ENCODE measurements at regions not wholly inside any gene's neighbourhood (a gene's known extent, or its start where the extent isn't known, plus 50 kb on each side); places are given as distances from the start of the nearest gene placed in this dataset.
"Not testable (repeated sequence)": the region's sequence is repeated elsewhere in the genome, so short reads cannot be mapped to it uniquely, and the experiment has no call there.

GRCh38 chr3:95719481-95719880 lies 1094.9 kb upstream of the EPHA6 start:
- ChIA-PET CTCF (no interaction called here), POLR2A (no interaction called here)
- Histone ChIP-seq H3K4me1 (ENCODE audit: control extremely low read depth in 1 of 4, control insufficient read depth in 4 of 4, insufficient read depth in 4 of 4, low read length in 3 of 4) (peaks cover 0 to 3% (median 0%) of the 10 kb centered on the region in 4 experiments), H3K36me3 (ENCODE audit: control insufficient read depth in 4 of 4, insufficient read depth in 4 of 4, low read length in 3 of 4) (no peaks in the 10 kb centered on the region), H3K4me3 (ENCODE audit: control insufficient read depth in 1 of 7, extremely low read depth in 1 of 7, insufficient read depth in 4 of 7, low read depth in 2 of 7, low read length in 6 of 7) (no peak overlapping the region), H3K27me3 (replicated peaks in 2 of 5; ENCODE audit: control insufficient read depth in 4 of 5, insufficient read depth in 5 of 5, low read length in 4 of 5) (no peaks in the 10 kb centered on the region), H3K27ac (ENCODE audit: insufficient read depth in 1 of 2, low read depth in 1 of 2, low read length in 2 of 2, poor library complexity in 1 of 2, severe bottlenecking in 2 of 2) (no peak overlapping the region), H3K9me3 (ENCODE audit: control extremely low read depth in 1 of 5, control insufficient read depth in 4 of 5, insufficient read depth in 2 of 5, low read depth in 1 of 5, low read length in 4 of 5) (no peaks in the 10 kb centered on the region)
- DNase-seq, result no peak
- WGBS (ENCODE audit: insufficient coverage), result no CpG with 5 or more reads among the region's 4 CpGs

GRCh38 chr3:95721938-95722337 lies 1092.5 kb upstream of the EPHA6 start:
- H3K4me1 ChIP-seq (ENCODE audit: control extremely low read depth in 1 of 4, control insufficient read depth in 4 of 4, insufficient read depth in 4 of 4, low read length in 3 of 4), result peaks cover 0 to 3% (median 0%) of the 10 kb centered on the region in 4 experiments
- no peaks in the 10 kb centered on the region for H3K9me3 ChIP-seq (ENCODE audit: control extremely low read depth in 1 of 5, control insufficient read depth in 4 of 5, insufficient read depth in 2 of 5, low read depth in 1 of 5, low read length in 4 of 5)
- ChIA-PET POLR2A (no interaction called here), CTCF (no interaction called here)
- no peaks in the 10 kb centered on the region for H3K27me3 ChIP-seq (replicated peaks in 2 of 5; ENCODE audit: control insufficient read depth in 4 of 5, insufficient read depth in 5 of 5, low read length in 4 of 5)
- no peaks in the 10 kb centered on the region for H3K36me3 ChIP-seq (ENCODE audit: control insufficient read depth in 4 of 4, insufficient read depth in 4 of 4, low read length in 3 of 4)
- peak; percentile 40 to 79 (median 61) for DNase-seq
- H3K27ac ChIP-seq (ENCODE audit: insufficient read depth in 1 of 2, low read depth in 1 of 2, low read length in 2 of 2, poor library complexity in 1 of 2, severe bottlenecking in 2 of 2), result no peak overlapping the region
- 14% methylated on average over 1 of the region's 2 CpGs for WGBS (ENCODE audit: insufficient coverage)
- H3K4me3 ChIP-seq (ENCODE audit: control insufficient read depth in 1 of 7, extremely low read depth in 1 of 7, insufficient read depth in 4 of 7, low read depth in 2 of 7, low read length in 6 of 7), result peak overlapping the region in 2 of 7 experiments; percentile 29 to 57

- Histone ChIP-seq H3K27me3 (replicated peaks in 2 of 5; ENCODE audit: control insufficient read depth in 4 of 5, insufficient read depth in 5 of 5, low read length in 4 of 5) (no peaks in the 10 kb centered on the region), H3K9me3 (ENCODE audit: control extremely low read depth in 1 of 5, control insufficient read depth in 4 of 5, insufficient read depth in 2 of 5, low read depth in 1 of 5, low read length in 4 of 5) (no peaks in the 10 kb centered on the region), H3K36me3 (ENCODE audit: control insufficient read depth in 4 of 4, insufficient read depth in 4 of 4, low read length in 3 of 4) (no peaks in the 10 kb centered on the region), H3K27ac (ENCODE audit: insufficient read depth in 1 of 2, low read depth in 1 of 2, low read length in 2 of 2, poor library complexity in 1 of 2, severe bottlenecking in 2 of 2) (no peak overlapping the region), H3K4me1 (ENCODE audit: control extremely low read depth in 1 of 4, control insufficient read depth in 4 of 4, insufficient read depth in 4 of 4, low read length in 3 of 4) (peaks cover 0 to 3% (median 0%) of the 10 kb centered on the region in 4 experiments), H3K4me3 (ENCODE audit: control insufficient read depth in 1 of 7, extremely low read depth in 1 of 7, insufficient read depth in 4 of 7, low read depth in 2 of 7, low read length in 6 of 7) (no peak overlapping the region)
- no peak for DNase-seq
- WGBS (ENCODE audit: insufficient coverage), result no CpG with 5 or more reads among the region's 1 CpG
- ChIA-PET CTCF (no interaction called here), POLR2A (no interaction called here)
Measured at GRCh38 chr3:95725770-95726169, 1088.6 kb upstream of the EPHA6 start.

- no peak overlapping the region for H3K27ac ChIP-seq (ENCODE audit: insufficient read depth in 1 of 2, low read depth in 1 of 2, low read length in 2 of 2, poor library complexity in 1 of 2, severe bottlenecking in 2 of 2)
- no peak for DNase-seq
- H3K4me3 ChIP-seq (ENCODE audit: control insufficient read depth in 1 of 7, extremely low read depth in 1 of 7, insufficient read depth in 4 of 7, low read depth in 2 of 7, low read length in 6 of 7), result no peak overlapping the region
- ChIA-PET POLR2A (no interaction called here), CTCF (no interaction called here)
- no peaks in the 10 kb centered on the region for H3K9me3 ChIP-seq (ENCODE audit: control extremely low read depth in 1 of 5, control insufficient read depth in 4 of 5, insufficient read depth in 2 of 5, low read depth in 1 of 5, low read length in 4 of 5)
- no peaks in the 10 kb centered on the region for H3K27me3 ChIP-seq (replicated peaks in 2 of 5; ENCODE audit: control insufficient read depth in 4 of 5, insufficient read depth in 5 of 5, low read length in 4 of 5)
- no peaks in the 10 kb centered on the region for H3K4me1 ChIP-seq (ENCODE audit: control extremely low read depth in 1 of 4, control insufficient read depth in 4 of 4, insufficient read depth in 4 of 4, low read length in 3 of 4)
- H3K36me3 ChIP-seq (ENCODE audit: control insufficient read depth in 4 of 4, insufficient read depth in 4 of 4, low read length in 3 of 4), result no peaks in the 10 kb centered on the region
- WGBS (ENCODE audit: insufficient coverage), result no CpG with 5 or more reads among the region's 1 CpG
Measured at GRCh38 chr3:95731753-95732152, 1082.6 kb upstream of the EPHA6 start.

- no peak overlapping the region for H3K4me3 ChIP-seq (ENCODE audit: control insufficient read depth in 1 of 7, extremely low read depth in 1 of 7, insufficient read depth in 4 of 7, low read depth in 2 of 7, low read length in 6 of 7)
- no peaks in the 10 kb centered on the region for H3K27me3 ChIP-seq (replicated peaks in 2 of 5; ENCODE audit: control insufficient read depth in 4 of 5, insufficient read depth in 5 of 5, low read length in 4 of 5)
- H3K4me1 ChIP-seq (ENCODE audit: control extremely low read depth in 1 of 4, control insufficient read depth in 4 of 4, insufficient read depth in 4 of 4, low read length in 3 of 4), result no peaks in the 10 kb centered on the region
- DNase-seq, result no peak
- CTCF ChIA-PET, result no interaction called here
- no CpG with 5 or more reads among the region's 1 CpG for WGBS (ENCODE audit: insufficient coverage)
- no peak overlapping the region for H3K27ac ChIP-seq (ENCODE audit: insufficient read depth in 1 of 2, low read depth in 1 of 2, low read length in 2 of 2, poor library complexity in 1 of 2, severe bottlenecking in 2 of 2)
- H3K36me3 ChIP-seq (ENCODE audit: control insufficient read depth in 4 of 4, insufficient read depth in 4 of 4, low read length in 3 of 4), result no peaks in the 10 kb centered on the region
- POLR2A ChIA-PET, result no interaction called here
- no peaks in the 10 kb centered on the region for H3K9me3 ChIP-seq (ENCODE audit: control extremely low read depth in 1 of 5, control insufficient read depth in 4 of 5, insufficient read depth in 2 of 5, low read depth in 1 of 5, low read length in 4 of 5)
Measured at GRCh38 chr3:95733336-95733735, 1081.1 kb upstream of the EPHA6 start.

GRCh38 chr3:95738045-95738444 lies 1076.3 kb upstream of the EPHA6 start:
- POLR2A ChIA-PET, result no interaction called here
- H3K4me3 ChIP-seq (ENCODE audit: control insufficient read depth in 1 of 7, extremely low read depth in 1 of 7, insufficient read depth in 4 of 7, low read depth in 2 of 7, low read length in 6 of 7), result no peak overlapping the region
- no CpG with 5 or more reads among the region's 2 CpGs for WGBS (ENCODE audit: insufficient coverage)
- H3K4me1 ChIP-seq (ENCODE audit: control extremely low read depth in 1 of 4, control insufficient read depth in 4 of 4, insufficient read depth in 4 of 4, low read length in 3 of 4), result no peaks in the 10 kb centered on the region
- no peaks in the 10 kb centered on the region for H3K9me3 ChIP-seq (ENCODE audit: control extremely low read depth in 1 of 5, control insufficient read depth in 4 of 5, insufficient read depth in 2 of 5, low read depth in 1 of 5, low read length in 4 of 5)
- H3K36me3 ChIP-seq (ENCODE audit: control insufficient read depth in 4 of 4, insufficient read depth in 4 of 4, low read length in 3 of 4), result no peaks in the 10 kb centered on the region
- no peaks in the 10 kb centered on the region for H3K27me3 ChIP-seq (replicated peaks in 2 of 5; ENCODE audit: control insufficient read depth in 4 of 5, insufficient read depth in 5 of 5, low read length in 4 of 5)
- CTCF ChIA-PET, result no interaction called here
- DNase-seq, result no peak
- H3K27ac ChIP-seq (ENCODE audit: insufficient read depth in 1 of 2, low read depth in 1 of 2, low read length in 2 of 2, poor library complexity in 1 of 2, severe bottlenecking in 2 of 2), result no peak overlapping the region

GRCh38 chr3:95744896-95745295 lies 1069.5 kb upstream of the EPHA6 start:
- H3K4me3 ChIP-seq (ENCODE audit: control insufficient read depth in 1 of 7, extremely low read depth in 1 of 7, insufficient read depth in 4 of 7, low read depth in 2 of 7, low read length in 6 of 7); CTCF ChIA-PET; H3K27me3 ChIP-seq (replicated peaks in 2 of 5; ENCODE audit: control insufficient read depth in 4 of 5, insufficient read depth in 5 of 5, low read length in 4 of 5); DNase-seq; H3K4me1 ChIP-seq (ENCODE audit: control extremely low read depth in 1 of 4, control insufficient read depth in 4 of 4, insufficient read depth in 4 of 4, low read length in 3 of 4); H3K27ac ChIP-seq (ENCODE audit: insufficient read depth in 1 of 2, low read depth in 1 of 2, low read length in 2 of 2, poor library complexity in 1 of 2, severe bottlenecking in 2 of 2); H3K36me3 ChIP-seq (ENCODE audit: control insufficient read depth in 4 of 4, insufficient read depth in 4 of 4, low read length in 3 of 4); POLR2A ChIA-PET; H3K9me3 ChIP-seq (ENCODE audit: control extremely low read depth in 1 of 5, control insufficient read depth in 4 of 5, insufficient read depth in 2 of 5, low read depth in 1 of 5, low read length in 4 of 5): not testable (repeated sequence)
- 98% methylated on average over 15 of the region's 27 CpGs for WGBS (ENCODE audit: insufficient coverage)
